ENCODE measurements at regions not wholly inside any gene's neighbourhood (a gene's known extent, or its start where the extent isn't known, plus 50 kb on each side); places are given as distances from the start of the nearest gene placed in this dataset.

- TF ChIP-seq CTCF (IDR thresholded peaks at IDR 0.05) (no peak), POLR2A (IDR thresholded peaks at IDR 0.05) (no peak), EP300 (IDR thresholded peaks at IDR 0.05) (no peak)
Measured at GRCh38 chrX:97846228-97846627, 962.5 kb downstream of the RPA4 start.
